ENCODE measurements at regions not wholly inside any gene's neighbourhood (a gene's known extent, or its start where the extent isn't known, plus 50 kb on each side); places are given as distances from the start of the nearest gene placed in this dataset.

DNA sequence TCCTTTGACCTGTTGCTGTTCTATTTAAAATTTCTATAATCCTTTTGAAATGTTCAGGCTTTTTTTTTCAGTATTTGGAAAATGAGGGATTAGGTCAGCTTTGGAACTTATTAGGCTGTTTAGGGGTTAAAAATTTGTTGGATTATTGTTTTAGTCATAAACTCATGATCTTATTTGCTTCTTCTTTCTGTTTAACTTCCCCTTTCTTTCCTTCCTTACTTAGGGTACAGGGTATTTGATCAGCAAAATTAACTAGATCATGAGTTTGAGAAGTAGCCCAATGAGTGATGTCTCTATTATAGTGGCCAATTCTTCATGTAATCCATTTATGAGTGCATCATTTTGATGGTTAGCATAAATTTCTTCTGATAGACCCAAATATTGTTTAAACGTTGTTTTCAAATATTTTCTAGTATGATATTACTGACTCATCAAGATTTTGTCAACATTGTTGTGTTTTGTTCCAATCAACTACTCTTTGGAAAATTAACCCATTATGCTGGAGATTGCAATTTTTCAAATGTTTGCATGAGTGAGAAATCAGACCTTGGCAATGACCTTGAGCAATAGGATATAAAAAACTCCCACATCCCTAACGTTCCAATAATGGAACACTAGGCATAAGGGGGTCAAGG, 94.4 kb downstream of the OTOR start:
- Histone ChIP-seq H3K36me3 (ENCODE audit: low read length) (no peaks in the 10 kb centered on the region), H3K27ac (ENCODE audit: low read depth, low read length) (no peak overlapping the region), H3K9ac (ENCODE audit: low read length) (no peak overlapping the region), H3F3A (ENCODE audit: insufficient read depth) (no peaks in the 10 kb centered on the region), H3K4me3 (ENCODE audit: insufficient read depth, low read length, poor library complexity, severe bottlenecking) (no peak overlapping the region), H3K9me3 (ENCODE audit: insufficient read depth, low read length) (no peaks in the 10 kb centered on the region), H3K4me2 (ENCODE audit: low read depth, low read length, poor library complexity, severe bottlenecking) (no peak overlapping the region), H3K79me2 (ENCODE audit: insufficient read depth, low read length) (no peaks in the 10 kb centered on the region), H3K9me2 (replicated peaks; ENCODE audit: insufficient read depth, low read length) (no peaks in the 10 kb centered on the region), H2AFZ (ENCODE audit: low read depth, low read length, severe bottlenecking) (no peak overlapping the region), H3K27me3 (ENCODE audit: low read length) (no peaks in the 10 kb centered on the region), H4K20me1 (ENCODE audit: low read depth, low read length) (no peaks in the 10 kb centered on the region)
- TF ChIP-seq EZH2phosphoT487 (conservative IDR thresholded peaks at IDR 0.05; ENCODE audit: low read length), result no peak
- TF ChIP-seq, protein P1, sequence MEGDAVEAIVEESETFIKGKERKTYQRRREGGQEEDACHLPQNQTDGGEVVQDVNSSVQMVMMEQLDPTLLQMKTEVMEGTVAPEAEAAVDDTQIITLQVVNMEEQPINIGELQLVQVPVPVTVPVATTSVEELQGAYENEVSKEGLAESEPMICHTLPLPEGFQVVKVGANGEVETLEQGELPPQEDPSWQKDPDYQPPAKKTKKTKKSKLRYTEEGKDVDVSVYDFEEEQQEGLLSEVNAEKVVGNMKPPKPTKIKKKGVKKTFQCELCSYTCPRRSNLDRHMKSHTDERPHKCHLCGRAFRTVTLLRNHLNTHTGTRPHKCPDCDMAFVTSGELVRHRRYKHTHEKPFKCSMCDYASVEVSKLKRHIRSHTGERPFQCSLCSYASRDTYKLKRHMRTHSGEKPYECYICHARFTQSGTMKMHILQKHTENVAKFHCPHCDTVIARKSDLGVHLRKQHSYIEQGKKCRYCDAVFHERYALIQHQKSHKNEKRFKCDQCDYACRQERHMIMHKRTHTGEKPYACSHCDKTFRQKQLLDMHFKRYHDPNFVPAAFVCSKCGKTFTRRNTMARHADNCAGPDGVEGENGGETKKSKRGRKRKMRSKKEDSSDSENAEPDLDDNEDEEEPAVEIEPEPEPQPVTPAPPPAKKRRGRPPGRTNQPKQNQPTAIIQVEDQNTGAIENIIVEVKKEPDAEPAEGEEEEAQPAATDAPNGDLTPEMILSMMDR (IDR thresholded peaks at IDR 0.05; ENCODE audit: insufficient read depth, low read length, poor library complexity, severe bottlenecking), result no peak

DNA sequence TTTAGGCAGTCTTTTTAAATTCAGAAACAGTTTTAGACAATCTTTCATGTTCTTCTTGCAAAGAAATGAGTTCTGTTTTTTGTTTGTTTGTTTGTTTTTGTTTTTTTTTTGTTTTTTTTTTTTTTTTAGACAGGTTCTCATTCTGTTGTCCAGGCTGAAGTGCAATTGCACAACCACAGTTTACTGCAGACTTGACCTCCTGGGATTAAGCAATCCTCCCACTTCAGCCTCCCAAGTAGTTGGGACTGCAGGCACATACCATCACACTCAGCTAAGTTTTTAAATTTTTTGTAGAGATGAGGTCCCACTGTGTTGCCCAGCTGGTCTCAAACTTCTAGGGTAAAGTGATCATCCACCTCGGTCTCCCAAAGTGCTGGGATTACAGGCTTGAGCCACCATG, 96.2 kb downstream of the OTOR start:
- Histone ChIP-seq H3K27ac (ENCODE audit: low read depth, low read length) (no peak overlapping the region), H3K9me2 (replicated peaks; ENCODE audit: insufficient read depth, low read length) (no peaks in the 10 kb centered on the region), H3K9me3 (ENCODE audit: insufficient read depth, low read length) (no peaks in the 10 kb centered on the region), H3K4me2 (ENCODE audit: low read depth, low read length, poor library complexity, severe bottlenecking) (no peak overlapping the region), H3K36me3 (ENCODE audit: low read length) (no peaks in the 10 kb centered on the region), H3F3A (ENCODE audit: insufficient read depth) (no peaks in the 10 kb centered on the region), H3K79me2 (ENCODE audit: insufficient read depth, low read length) (no peaks in the 10 kb centered on the region), H4K20me1 (ENCODE audit: low read depth, low read length) (no peaks in the 10 kb centered on the region), H2AFZ (ENCODE audit: low read depth, low read length, severe bottlenecking) (no peak overlapping the region), H3K27me3 (ENCODE audit: low read length) (no peaks in the 10 kb centered on the region), H3K4me3 (ENCODE audit: insufficient read depth, low read length, poor library complexity, severe bottlenecking) (no peak overlapping the region), H3K9ac (ENCODE audit: low read length) (no peak overlapping the region)
- no peak for TF ChIP-seq EZH2phosphoT487 (conservative IDR thresholded peaks at IDR 0.05; ENCODE audit: low read length)
- TF ChIP-seq, protein P1 (IDR thresholded peaks at IDR 0.05; ENCODE audit: insufficient read depth, low read length, poor library complexity, severe bottlenecking), result no peak

DNA sequence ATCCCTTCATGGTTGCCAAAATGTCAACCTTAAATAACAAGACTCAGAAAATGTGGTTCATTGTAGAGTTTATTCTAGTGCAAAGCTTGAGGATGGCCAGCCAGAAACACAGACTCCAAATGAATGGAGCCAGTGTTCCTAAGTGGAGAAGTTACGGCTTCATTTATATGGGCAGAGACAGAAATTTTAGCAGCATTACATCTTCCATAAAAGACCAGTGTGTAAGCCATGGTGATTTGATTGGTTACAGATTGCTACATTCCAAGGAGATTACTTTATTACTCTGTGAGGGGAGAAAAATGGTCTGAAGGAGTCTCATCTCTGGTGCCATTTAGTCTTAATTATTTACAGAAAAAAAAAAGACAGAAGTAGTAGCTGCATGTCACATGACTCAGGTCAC, 97.8 kb downstream of the OTOR start:
- H4K20me1 ChIP-seq (ENCODE audit: low read depth, low read length), result no peaks in the 10 kb centered on the region
- H3K9me2 ChIP-seq (replicated peaks; ENCODE audit: insufficient read depth, low read length), result no peaks in the 10 kb centered on the region
- TF ChIP-seq, protein P1 (IDR thresholded peaks at IDR 0.05; ENCODE audit: insufficient read depth, low read length, poor library complexity, severe bottlenecking), result no peak
- TF ChIP-seq EZH2phosphoT487 (conservative IDR thresholded peaks at IDR 0.05; ENCODE audit: low read length), result no peak
- H3F3A ChIP-seq (ENCODE audit: insufficient read depth), result no peaks in the 10 kb centered on the region
- H3K9me3 ChIP-seq (ENCODE audit: insufficient read depth, low read length), result no peaks in the 10 kb centered on the region
- no peak overlapping the region for H3K4me2 ChIP-seq (ENCODE audit: low read depth, low read length, poor library complexity, severe bottlenecking)
- no peaks in the 10 kb centered on the region for H3K79me2 ChIP-seq (ENCODE audit: insufficient read depth, low read length)
- H3K36me3 ChIP-seq (ENCODE audit: low read length), result no peaks in the 10 kb centered on the region
- no peak overlapping the region for H2AFZ ChIP-seq (ENCODE audit: low read depth, low read length, severe bottlenecking)
- no peak overlapping the region for H3K4me3 ChIP-seq (ENCODE audit: insufficient read depth, low read length, poor library complexity, severe bottlenecking)
- H3K9ac ChIP-seq (ENCODE audit: low read length), result no peak overlapping the region
- H3K27me3 ChIP-seq (ENCODE audit: low read length), result no peaks in the 10 kb centered on the region
- H3K27ac ChIP-seq (ENCODE audit: low read depth, low read length), result no peak overlapping the region

Measured in SU-DHL-6 (cell line).